Renal pelvis (tissue), 1 donor: ENCODE measurements at regions not wholly inside any gene's neighbourhood (a gene's known extent, or its start where the extent isn't known, plus 50 kb on each side); places are given as distances from the start of the nearest gene placed in this dataset.

Source experiments
- DNase-seq: peaks from one replicate; pipeline ENCODE4 v3.0.0-alpha.2; 2013

GRCh38 chr4:44120646-44121045 is 328.0 kb downstream of the KCTD8 start:
- DNase-seq, result no peak

GRCh38 chr4:44121210-44121609 is 327.4 kb downstream of the KCTD8 start:
- DNase-seq, result no peak
